ENCODE measurements at regions not wholly inside any gene's neighbourhood (a gene's known extent, or its start where the extent isn't known, plus 50 kb on each side); places are given as distances from the start of the nearest gene placed in this dataset.

GRCh38 chr14:106845286-106846087 is 1319.1 kb downstream of the TMEM121 start (continued):
- TF ChIP-seq ZNF607 (CRISPR knock-in tag; IDR thresholded peaks at IDR 0.05; ENCODE audit: borderline replicate concordance): no peak
- TF ChIP-seq NCOA2 (CRISPR knock-in tag; IDR thresholded peaks at IDR 0.05): peak; percentile 72
- no peak for TF ChIP-seq ZNF747 (CRISPR knock-in tag; IDR thresholded peaks at IDR 0.05; ENCODE audit: borderline replicate concordance)
- TF ChIP-seq FIP1L1 (IDR thresholded peaks at IDR 0.05; ENCODE audit: borderline replicate concordance, insufficient read depth, low read depth, low read length): 0 out of 2 replicates have a peak, but pooled peaks have one; percentile 61
- TF ChIP-seq ZNF333 (CRISPR knock-in tag; IDR thresholded peaks at IDR 0.05; ENCODE audit: borderline replicate concordance): no peak
- TF ChIP-seq NR1H2 (CRISPR knock-in tag; IDR thresholded peaks at IDR 0.05; ENCODE audit: borderline replicate concordance, low read depth): no peak
- TF ChIP-seq ZXDC (CRISPR knock-in tag; IDR thresholded peaks at IDR 0.05): no peak
- peak; percentile 59; the same call in 1 of the 2 replicates for TF ChIP-seq HBP1 (CRISPR knock-in tag; IDR thresholded peaks at IDR 0.05; ENCODE audit: low read depth)
- 0 out of 2 replicates have a peak, but pooled peaks have one; percentile 5 for TF ChIP-seq NR0B2 (CRISPR knock-in tag; IDR thresholded peaks at IDR 0.05)
- TF ChIP-seq, protein P1, sequence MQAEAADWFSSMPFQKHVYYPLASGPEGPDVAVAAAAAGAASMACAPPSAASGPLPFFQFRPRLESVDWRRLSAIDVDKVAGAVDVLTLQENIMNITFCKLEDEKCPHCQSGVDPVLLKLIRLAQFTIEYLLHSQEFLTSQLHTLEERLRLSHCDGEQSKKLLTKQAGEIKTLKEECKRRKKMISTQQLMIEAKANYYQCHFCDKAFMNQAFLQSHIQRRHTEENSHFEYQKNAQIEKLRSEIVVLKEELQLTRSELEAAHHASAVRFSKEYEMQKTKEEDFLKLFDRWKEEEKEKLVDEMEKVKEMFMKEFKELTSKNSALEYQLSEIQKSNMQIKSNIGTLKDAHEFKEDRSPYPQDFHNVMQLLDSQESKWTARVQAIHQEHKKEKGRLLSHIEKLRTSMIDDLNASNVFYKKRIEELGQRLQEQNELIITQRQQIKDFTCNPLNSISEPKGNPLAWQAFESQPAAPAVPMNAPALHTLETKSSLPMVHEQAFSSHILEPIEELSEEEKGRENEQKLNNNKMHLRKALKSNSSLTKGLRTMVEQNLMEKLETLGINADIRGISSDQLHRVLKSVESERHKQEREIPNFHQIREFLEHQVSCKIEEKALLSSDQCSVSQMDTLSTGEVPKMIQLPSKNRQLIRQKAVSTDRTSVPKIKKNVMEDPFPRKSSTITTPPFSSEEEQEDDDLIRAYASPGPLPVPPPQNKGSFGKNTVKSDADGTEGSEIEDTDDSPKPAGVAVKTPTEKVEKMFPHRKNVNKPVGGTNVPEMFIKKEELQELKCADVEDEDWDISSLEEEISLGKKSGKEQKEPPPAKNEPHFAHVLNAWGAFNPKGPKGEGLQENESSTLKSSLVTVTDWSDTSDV (CRISPR knock-in tag; IDR thresholded peaks at IDR 0.05): no peak
- TF ChIP-seq ATF5 (CRISPR knock-in tag; IDR thresholded peaks at IDR 0.05; ENCODE audit: low read depth): no peak
- TF ChIP-seq ZNF790 (CRISPR knock-in tag; IDR thresholded peaks at IDR 0.05; ENCODE audit: borderline replicate concordance): no peak
- TF ChIP-seq HOXA5 (CRISPR knock-in tag; IDR thresholded peaks at IDR 0.05): no peak
- TF ChIP-seq, protein P2, sequence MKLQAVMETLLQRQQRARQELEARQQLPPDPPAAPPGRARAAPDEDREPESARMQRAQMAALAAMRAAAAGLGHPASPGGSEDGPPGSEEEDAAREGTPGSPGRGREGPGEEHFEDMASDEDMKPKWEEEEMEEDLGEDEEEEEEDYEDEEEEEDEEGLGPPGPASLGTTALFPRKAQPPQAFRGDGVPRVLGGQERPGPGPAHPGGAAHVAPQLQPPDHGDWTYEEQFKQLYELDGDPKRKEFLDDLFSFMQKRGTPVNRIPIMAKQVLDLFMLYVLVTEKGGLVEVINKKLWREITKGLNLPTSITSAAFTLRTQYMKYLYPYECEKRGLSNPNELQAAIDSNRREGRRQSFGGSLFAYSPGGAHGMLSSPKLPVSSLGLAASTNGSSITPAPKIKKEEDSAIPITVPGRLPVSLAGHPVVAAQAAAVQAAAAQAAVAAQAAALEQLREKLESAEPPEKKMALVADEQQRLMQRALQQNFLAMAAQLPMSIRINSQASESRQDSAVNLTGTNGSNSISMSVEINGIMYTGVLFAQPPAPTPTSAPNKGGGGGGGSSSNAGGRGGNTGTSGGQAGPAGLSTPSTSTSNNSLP (IDR thresholded peaks at IDR 0.05; ENCODE audit: low read depth, low read length): no peak
- TF ChIP-seq, protein P3, sequence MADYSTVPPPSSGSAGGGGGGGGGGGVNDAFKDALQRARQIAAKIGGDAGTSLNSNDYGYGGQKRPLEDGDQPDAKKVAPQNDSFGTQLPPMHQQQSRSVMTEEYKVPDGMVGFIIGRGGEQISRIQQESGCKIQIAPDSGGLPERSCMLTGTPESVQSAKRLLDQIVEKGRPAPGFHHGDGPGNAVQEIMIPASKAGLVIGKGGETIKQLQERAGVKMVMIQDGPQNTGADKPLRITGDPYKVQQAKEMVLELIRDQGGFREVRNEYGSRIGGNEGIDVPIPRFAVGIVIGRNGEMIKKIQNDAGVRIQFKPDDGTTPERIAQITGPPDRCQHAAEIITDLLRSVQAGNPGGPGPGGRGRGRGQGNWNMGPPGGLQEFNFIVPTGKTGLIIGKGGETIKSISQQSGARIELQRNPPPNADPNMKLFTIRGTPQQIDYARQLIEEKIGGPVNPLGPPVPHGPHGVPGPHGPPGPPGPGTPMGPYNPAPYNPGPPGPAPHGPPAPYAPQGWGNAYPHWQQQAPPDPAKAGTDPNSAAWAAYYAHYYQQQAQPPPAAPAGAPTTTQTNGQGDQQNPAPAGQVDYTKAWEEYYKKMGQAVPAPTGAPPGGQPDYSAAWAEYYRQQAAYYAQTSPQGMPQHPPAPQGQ (CRISPR knock-in tag; IDR thresholded peaks at IDR 0.05; ENCODE audit: borderline replicate concordance): no peak

All from HepG2 (cell line).